ENCODE measurements at regions not wholly inside any gene's neighbourhood (a gene's known extent, or its start where the extent isn't known, plus 50 kb on each side); places are given as distances from the start of the nearest gene placed in this dataset.

GRCh38 chr14:76551906-76552305 lies 176.0 kb downstream of the ESRRB start:
- no peak for DNase-seq (ENCODE audit: low spot score)

DNA sequence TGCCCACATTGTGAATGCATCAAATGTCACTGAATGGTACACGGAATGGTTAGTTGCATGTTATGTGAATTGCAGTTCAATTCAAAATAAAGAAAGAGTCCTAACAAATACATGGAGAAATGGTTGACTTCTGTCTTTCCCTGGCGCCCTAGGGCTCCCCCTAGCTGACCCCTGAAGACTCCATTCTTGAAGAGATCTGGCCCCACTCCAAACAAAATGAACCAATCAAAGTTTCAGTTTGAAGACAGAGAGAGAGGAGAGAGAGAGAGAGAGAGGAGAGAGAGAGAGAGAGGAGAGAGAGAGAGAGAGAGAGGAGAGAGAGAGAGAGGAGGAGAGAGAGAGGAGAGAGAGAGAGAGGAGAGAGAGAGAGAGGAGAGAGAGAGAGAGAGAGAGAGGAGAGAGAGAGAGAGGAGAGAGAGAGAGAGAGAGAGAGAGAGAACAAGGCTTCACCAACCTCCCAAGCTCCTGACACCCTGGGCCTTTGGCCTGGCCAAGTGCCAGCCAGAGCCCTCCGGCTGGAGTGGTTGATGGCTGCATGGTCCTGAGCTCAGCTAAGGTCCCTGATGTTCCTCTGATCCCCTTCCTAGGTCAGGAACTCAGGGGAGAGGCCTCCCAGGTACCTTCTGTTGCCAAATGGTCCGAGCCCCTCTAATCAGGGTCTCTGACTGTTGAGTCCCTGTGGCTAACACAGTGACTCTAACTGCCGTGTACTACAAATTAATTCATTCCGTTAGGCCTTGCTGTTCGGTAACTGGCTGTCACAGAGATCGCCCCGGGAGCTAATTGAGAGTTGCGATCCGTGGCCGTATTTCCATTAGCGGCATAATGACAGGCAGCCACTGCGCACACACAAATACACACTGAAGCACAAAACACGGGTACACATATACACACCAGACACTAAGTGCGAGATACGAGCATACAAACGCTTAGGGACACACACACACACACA lies 188.8 kb downstream of the ESRRB start:
- DNase-seq (ENCODE audit: low spot score) = no peak

DNA sequence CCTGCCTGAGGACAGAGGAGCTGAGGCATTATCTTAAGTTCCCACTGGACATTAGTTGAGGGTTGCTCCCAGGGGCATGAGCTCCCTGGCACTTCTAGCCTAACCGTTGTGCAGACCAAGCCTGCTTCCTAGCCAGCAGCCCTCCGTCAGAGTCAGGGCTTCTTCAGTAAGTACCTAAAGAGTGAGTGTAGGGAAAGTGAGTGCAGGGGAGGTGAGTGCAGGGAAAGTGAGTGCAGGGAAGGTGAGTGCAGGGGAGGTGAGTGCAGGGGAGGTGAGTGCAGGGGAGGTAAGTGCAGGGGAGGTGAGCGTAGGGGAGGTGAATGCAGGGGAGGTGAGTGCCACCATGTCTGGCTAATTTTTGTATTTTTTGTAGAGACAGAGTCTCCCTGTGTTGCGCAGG lies 190.5 kb downstream of the ESRRB start:
- no peak for DNase-seq (ENCODE audit: low spot score)

- no peak for DNase-seq (ENCODE audit: low spot score)
These were observed 186.7 kb upstream of the VASH1 start for GRCh38 chr14:76574416-76575095.

- DNase-seq (ENCODE audit: low spot score) = no peak
These were observed 186.2 kb upstream of the VASH1 start for GRCh38 chr14:76575108-76575507.

DNA sequence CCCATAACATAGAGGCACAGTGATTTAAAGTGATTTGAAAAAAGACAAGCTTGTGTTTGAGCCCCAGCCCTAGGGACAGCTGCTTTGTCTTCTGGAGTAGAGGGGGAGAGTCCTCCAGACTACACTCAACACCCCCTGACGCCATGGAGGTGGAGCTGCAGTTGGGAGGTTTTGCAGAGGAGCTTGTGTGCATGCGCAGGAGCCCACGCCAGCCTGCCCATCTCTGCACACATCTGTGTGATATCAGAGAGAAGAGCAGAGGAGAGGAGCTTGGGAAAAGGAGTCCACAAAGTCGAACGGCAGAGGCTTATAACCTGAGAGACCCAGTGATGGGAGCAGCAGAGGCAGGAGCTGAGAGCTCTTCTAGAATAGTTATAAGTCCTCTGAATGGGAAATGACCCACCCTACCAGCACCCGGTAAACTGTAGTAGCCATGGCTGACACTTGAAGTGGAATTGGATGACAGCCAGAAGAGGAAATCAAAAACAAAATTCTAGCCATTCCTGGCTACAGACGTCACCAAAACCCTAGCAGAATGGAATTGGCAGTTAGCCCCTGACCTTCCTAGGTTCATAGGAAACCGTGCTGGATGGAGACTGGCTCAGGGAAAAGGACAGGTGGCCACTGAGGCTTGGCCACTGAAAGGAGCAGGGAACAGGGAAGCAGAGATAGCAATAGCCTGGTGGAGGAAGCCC lies 185.1 kb upstream of the VASH1 start:
- DNase-seq (ENCODE audit: low spot score) = no peak

- no peak for DNase-seq (ENCODE audit: low spot score)
These were observed 184.2 kb upstream of the VASH1 start for GRCh38 chr14:76577090-76577489.

- DNase-seq (ENCODE audit: low spot score) = no peak
These were observed 183.4 kb upstream of the VASH1 start for GRCh38 chr14:76577837-76578236.

GRCh38 chr14:76580399-76580798 lies 180.9 kb upstream of the VASH1 start:
- no peak for DNase-seq (ENCODE audit: low spot score)

GRCh38 chr14:76580967-76581366 lies 180.3 kb upstream of the VASH1 start:
- no peak for DNase-seq (ENCODE audit: low spot score)

GRCh38 chr14:76581592-76581991 lies 179.7 kb upstream of the VASH1 start:
- no peak for DNase-seq (ENCODE audit: low spot score)

DNA sequence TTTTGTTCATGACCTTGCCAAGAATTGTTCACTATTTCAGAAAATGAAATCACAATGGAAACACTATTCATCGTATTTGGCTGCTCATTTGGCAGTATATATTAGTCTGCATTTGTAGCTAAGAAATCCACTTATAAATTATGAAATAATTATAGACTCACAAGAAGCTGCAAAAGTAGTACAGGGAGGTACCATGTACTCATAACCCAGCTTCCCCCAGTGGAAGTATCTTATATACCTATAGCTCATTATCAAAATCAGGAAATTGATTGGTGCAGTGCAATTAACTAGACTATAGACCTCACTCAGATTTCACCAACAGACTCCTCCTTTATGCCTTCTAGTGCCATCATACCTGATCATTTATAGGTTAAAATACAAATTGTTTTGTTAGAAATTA lies 178.8 kb upstream of the VASH1 start:
- DNase-seq (ENCODE audit: low spot score) = no peak

DNA sequence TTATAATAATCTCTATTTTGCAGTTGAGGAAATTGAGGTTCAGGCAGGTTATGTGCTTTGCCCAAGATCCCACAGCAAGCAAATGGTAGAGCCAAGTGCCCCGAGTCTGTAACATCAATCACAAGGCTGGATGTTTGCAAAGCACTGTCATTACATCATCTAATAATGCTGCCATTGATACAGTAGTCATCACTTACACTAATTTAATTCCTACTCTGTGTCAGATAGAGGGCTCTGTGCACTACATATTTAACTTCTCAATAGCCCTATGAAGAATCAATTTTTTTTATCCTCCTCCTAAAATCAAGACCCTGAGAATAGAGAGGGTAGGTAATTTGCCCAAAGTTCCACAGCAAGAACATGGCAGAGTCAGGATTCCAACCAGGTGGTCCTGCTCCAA lies 178.1 kb upstream of the VASH1 start:
- no peak for DNase-seq (ENCODE audit: low spot score)

DNA sequence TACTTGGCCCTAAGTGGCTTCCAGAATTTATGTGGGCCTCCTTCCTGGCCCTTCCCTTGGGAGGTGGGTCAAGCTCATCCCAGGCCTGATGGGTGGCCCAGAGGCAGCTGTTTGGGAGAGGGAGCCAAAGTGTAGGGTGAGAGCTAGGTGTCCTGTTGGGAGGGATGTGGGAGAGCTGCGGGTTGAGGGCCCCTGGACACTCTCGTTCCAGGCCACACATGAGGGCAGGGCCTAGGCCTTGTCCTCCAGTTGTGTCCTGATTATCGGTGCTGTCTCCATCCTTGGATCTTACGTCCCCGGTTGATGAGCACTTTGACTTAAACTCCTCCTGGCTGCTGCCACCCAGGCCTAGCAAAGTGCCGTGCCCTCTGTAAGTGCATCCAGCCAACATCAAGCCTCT lies 177.5 kb upstream of the VASH1 start:
- DNase-seq (ENCODE audit: low spot score) = no peak

- DNase-seq (ENCODE audit: low spot score) = no peak
These were observed 177.0 kb upstream of the VASH1 start for GRCh38 chr14:76584271-76584702.

DNA sequence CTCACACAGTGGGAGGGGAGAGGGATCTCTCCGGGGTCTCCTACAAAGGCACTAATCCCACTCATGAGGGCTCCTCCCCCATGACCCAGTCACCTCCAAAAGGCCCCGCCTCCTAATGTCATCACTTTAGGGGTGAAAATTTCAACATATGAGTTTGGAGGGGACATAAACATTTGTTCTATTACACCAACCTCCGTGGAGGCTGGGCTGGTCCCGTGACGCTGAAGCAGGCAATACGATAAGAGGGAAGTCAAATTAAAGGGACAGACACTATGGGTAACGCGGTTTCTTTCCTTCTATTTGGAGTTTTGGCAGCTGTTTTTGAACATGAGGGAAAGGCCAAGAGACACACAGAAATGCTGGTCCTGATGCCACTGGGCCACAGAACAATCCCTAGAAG lies 175.7 kb upstream of the VASH1 start:
- DNase-seq (ENCODE audit: low spot score) = no peak

DNA sequence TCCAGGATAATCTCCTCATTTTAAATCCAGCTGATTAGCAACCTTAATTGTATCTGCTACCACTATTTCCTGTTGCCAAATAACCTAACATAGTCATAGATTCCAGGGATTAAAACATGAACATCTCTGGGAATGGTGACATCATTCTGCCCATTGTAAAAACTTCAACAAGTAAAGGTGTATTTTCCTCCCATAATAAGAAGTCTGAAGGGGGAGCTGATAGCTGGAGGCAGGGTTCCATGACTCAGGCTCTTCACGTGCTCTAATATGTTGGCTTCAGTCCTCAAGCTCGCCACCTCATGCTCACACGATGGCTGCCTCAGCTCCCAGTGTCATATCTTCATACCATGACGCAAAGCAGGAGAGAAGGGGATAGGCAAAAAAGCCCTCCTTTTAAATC lies 172.0 kb upstream of the VASH1 start:
- DNase-seq (ENCODE audit: low spot score) = no peak

DNA sequence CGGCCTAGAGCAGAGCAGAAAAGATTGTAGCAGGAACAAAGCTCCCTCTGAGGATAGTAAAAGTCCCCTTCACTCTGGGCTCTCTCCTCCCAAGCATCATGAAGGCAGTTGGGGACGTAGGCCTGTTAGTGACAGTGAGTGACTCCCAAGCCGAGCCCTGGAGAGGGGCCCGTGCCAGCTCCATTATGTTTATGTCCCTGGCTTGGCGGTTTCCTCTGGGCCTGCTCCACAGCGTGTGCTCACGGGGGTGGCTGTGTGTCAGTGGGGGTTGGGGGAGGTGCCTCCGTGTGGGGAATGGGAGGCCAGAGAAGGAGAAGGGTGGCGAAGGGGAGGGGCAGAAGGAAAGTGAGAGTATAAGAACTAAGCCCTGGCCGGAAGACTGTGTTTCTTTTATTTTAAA lies 170.0 kb upstream of the VASH1 start:
- DNase-seq (ENCODE audit: low spot score) = no peak

DNA sequence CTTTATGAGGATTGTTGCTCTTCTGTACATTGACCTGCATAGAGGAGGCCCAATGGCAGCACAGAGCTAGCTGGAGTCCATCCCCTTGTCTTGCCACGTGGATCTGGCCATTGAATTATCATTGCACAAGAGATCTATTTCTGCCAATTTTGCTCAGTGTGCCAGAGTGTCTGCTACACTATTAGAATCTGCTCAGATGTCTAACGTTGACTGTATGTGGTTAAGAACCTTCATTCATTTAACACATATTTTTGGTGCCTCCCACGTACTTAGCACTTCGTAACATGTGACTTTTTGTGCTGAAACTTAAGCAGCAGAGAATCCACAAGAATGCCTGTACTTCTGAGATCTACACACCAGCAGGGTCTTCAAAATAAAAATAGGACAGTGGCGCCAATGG lies 166.0 kb upstream of the VASH1 start:
- no peak for DNase-seq (ENCODE audit: low spot score)

DNA sequence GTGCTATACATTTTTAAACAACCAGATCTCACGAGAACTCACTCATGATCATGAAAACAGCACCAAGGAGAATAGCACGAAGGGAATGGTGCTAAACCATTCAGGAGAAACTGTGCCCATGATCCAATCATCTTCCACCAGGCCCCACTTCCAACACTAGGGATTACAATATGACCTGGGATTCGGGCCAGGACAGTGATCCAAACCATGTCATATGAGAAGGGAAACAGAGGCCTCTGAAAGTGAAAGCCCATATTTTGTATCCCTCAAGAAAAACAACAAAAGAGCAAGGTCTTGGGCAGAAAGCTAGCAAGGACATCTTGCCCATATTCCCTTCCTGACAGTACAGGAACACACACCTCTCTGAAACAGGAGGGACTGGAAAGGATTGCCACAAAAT lies 163.9 kb upstream of the VASH1 start:
- no peak for DNase-seq (ENCODE audit: low spot score)

GRCh38 chr14:76599141-76599540 lies 162.1 kb upstream of the VASH1 start:
- no peak for DNase-seq (ENCODE audit: low spot score)

DNA sequence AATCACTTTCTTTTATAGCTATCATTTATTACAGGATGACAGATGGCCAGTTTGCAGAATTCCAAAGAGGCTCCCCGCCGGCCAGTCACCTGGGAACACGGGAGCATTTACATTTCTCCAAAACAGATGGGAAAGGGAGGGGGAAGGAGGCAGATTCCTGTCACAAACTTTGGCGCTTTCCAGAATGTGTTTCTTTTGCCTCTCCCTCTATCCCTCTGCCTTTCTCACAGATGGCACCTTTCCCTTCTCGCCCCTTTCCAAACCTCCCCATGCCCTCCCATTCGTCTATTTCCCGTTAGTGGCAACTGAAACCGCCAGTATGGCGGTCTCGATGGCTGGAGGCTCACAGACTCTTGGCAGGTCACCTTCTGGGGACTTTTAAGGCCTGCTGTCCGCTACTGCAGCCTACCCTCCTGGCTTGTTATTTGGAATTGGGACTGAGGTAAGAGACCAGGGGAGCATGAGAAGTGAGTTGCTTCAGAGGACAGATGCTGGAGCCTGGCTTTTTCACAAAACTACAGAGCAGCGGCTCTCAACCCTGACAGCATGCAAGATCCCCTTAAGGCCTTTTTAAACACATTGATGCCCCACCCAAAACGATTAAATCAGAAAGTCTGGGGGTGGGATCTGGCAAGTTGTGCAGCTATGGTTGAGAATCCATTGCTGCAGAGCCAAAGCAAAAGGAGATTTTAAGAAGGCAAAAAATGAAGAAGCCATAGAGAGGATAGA lies 161.5 kb upstream of the VASH1 start:
- DNase-seq (ENCODE audit: low spot score) = no peak
